Prostate gland (tissue), 2 donors: ENCODE measurements at regions not wholly inside any gene's neighbourhood (a gene's known extent, or its start where the extent isn't known, plus 50 kb on each side); places are given as distances from the start of the nearest gene placed in this dataset.

ENCODE experiments used
- DNase-seq: peaks from one replicate; pipeline ENCODE4 v3.0.0-alpha.2; 2019; ENCODE audit warnings: low spot score
- H3K27ac ChIP-seq, 2 donors: fragments of 200-600 bp; sonication (generic); 2 replicates each; pipeline ENCODE4 v1.5.1; 2017 to 2019
- H3K27me3 ChIP-seq: fragments of 200-600 bp; sonication (generic); replicated peaks from 2 replicates; pipeline ENCODE4 v1.5.1; 2019; ENCODE audit not compliant: insufficient read depth
- H3K36me3 ChIP-seq, 2 donors: fragments of 200-600 bp; sonication (generic); 1 replicate in 1 of 2; 2 replicates in 1 of 2; pipeline versions ENCODE4 v1.5.1 to v1.8.1; 2017 to 2019
- H3K4me1 ChIP-seq: fragments of 200-600 bp; sonication (generic); replicated peaks from 2 replicates; pipeline ENCODE4 v1.5.1; 2019
- H3K4me3 ChIP-seq, 2 donors: fragments of 200-600 bp; sonication (generic); 2 replicates each; pipeline ENCODE4 v1.5.1; 2017 to 2019
- H3K9me3 ChIP-seq: fragments of 200-600 bp; sonication (generic); 2 replicates; pipeline ENCODE4 v1.5.1; 2017
- POLR2A ChIP-seq: fragments of 450-650 bp; IDR thresholded peaks from one replicate; pipeline ENCODE4 v1.6.1; 2016; ENCODE audit warnings: antibody characterized with exemption, mild to moderate bottlenecking
- POLR2AphosphoS5 ChIP-seq: sonication (generic); formaldehyde crosslinking; IDR thresholded peaks from one replicate; pipeline ENCODE4 v1.6.1; 2017; ENCODE audit warnings: antibody characterized with exemption
- WGBS: methylation state at CpG from one replicate; pipeline ENCODE4 v1.1.5; 2018; 5-methylcytosine and 5-hydroxymethylcytosine counted together
- intact Hi-C: fragments of 100-400 bp; cut with DNase I; formaldehyde crosslinking; loops from one replicate; pipeline ENCODE4 v1.14.2; 2022
- TF ChIP-seq, protein P1 (sequence below), 4 experiments: fragments of 200-600 bp in 2 of 4; fragments of 450-650 bp in 2 of 4; sonication (generic) in 2 of 4; IDR thresholded peaks; 1 replicate in 3 of 4; 2 replicates in 1 of 4; pipeline ENCODE4 v1.5.1; 2016 to 2019; ENCODE audit warnings: antibody characterized with exemption in 4 of 4, mild to moderate bottlenecking in 2 of 4, moderate library complexity in 2 of 4

DNA sequence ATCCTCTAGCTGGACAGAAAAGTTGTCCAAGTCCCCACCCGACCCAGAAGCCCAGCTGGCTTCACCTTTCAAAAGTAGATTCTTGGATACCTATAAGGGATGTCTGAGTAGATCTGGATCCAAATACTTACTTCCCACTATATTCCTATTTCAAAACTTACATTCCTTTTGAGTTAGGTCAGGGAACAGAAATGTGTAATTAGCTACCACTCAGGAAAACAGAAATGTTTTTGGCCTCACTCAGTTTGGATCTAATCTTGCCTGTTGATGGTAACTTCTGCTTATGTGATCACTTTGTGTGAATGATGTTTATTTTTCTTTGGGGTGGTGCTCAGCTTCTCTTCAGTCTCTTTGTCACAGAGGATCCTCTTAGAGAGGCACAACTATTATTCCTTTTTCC, 814.4 kb upstream of the RGS18 start:
- TF ChIP-seq, protein P1, sequence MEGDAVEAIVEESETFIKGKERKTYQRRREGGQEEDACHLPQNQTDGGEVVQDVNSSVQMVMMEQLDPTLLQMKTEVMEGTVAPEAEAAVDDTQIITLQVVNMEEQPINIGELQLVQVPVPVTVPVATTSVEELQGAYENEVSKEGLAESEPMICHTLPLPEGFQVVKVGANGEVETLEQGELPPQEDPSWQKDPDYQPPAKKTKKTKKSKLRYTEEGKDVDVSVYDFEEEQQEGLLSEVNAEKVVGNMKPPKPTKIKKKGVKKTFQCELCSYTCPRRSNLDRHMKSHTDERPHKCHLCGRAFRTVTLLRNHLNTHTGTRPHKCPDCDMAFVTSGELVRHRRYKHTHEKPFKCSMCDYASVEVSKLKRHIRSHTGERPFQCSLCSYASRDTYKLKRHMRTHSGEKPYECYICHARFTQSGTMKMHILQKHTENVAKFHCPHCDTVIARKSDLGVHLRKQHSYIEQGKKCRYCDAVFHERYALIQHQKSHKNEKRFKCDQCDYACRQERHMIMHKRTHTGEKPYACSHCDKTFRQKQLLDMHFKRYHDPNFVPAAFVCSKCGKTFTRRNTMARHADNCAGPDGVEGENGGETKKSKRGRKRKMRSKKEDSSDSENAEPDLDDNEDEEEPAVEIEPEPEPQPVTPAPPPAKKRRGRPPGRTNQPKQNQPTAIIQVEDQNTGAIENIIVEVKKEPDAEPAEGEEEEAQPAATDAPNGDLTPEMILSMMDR (IDR thresholded peaks at IDR 0.05) = no peak
- TF ChIP-seq POLR2AphosphoS5 (no peak), POLR2A (no peak)
- 78% methylated on average over 1 of the region's 1 CpG for WGBS
- no peaks in the 10 kb centered on the region for H3K27me3 ChIP-seq

DNA sequence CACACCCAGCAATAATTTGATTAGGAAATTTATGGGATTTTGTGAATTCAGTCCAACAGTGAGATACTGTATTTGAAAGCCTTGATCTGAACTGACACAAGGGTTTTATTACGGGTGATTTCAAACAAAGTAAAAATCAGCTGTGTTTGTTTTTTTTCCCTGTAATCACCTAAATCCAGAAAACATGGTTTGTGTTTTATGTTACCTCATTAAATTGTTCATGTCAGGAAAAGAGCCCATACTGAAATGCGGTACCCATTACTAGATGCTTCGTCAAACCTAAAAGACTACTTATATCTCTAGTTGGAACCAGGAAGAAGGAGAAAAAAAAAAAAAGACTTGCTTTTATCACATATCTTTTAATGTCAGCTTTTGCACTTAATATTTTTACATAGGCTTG, 811.9 kb upstream of the RGS18 start:
- WGBS = 27% methylated on average over 3 of the region's 3 CpGs

More for the DNA sequence above, 814.4 kb upstream of the RGS18 start:
- intact Hi-C loops = no loop called here
- Histone ChIP-seq H3K36me3 (no peaks in the 10 kb centered on the region), H3K4me3 (no peak overlapping the region), H3K4me1 (no peaks in the 10 kb centered on the region), H3K27ac (no peak overlapping the region), H3K9me3 (no peaks in the 10 kb centered on the region)
- no peak for DNase-seq

DNA sequence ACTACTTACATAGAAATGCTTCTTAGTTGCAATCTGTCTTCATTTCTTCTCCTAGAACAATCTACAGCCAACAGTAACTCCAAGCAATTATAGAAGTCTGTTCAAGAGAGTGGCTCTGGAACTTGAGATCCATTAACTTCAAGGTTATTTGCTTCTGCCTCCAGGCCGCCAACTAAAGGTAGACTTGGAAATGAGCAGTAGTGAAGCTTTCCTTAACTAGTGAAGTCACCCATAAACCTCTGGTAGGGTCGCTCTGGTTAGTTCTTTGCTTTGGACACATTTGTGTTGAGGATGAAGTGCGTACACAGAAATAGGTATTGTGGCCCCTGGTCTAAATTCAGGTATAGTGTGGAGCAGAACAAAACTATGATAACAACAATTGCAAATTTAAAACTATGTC, 809.9 kb upstream of the RGS18 start:
- no peak overlapping the region for H3K27ac ChIP-seq
- H3K4me3 ChIP-seq = no peak overlapping the region
- WGBS = 93% methylated on average over 3 of the region's 3 CpGs
- intact Hi-C loops = no loop called here
- DNase-seq = no peak
- H3K27me3 ChIP-seq = no peaks in the 10 kb centered on the region
- H3K4me1 ChIP-seq = no peaks in the 10 kb centered on the region
- H3K36me3 ChIP-seq = no peaks in the 10 kb centered on the region
- no peaks in the 10 kb centered on the region for H3K9me3 ChIP-seq
- TF ChIP-seq, protein P1 (IDR thresholded peaks at IDR 0.05) = no peak
- TF ChIP-seq POLR2A (no peak), POLR2AphosphoS5 (no peak)

More for the DNA sequence above, 811.9 kb upstream of the RGS18 start:
- DNase-seq = no peak
- no peak overlapping the region for H3K4me3 ChIP-seq
- no peaks in the 10 kb centered on the region for H3K4me1 ChIP-seq
- H3K27ac ChIP-seq = no peak overlapping the region
- H3K36me3 ChIP-seq = no peaks in the 10 kb centered on the region
- H3K9me3 ChIP-seq = no peaks in the 10 kb centered on the region
- H3K27me3 ChIP-seq = no peaks in the 10 kb centered on the region
- TF ChIP-seq POLR2AphosphoS5 (no peak), POLR2A (no peak)
- TF ChIP-seq, protein P1 (IDR thresholded peaks at IDR 0.05) = no peak
- intact Hi-C loops = no loop called here

DNA sequence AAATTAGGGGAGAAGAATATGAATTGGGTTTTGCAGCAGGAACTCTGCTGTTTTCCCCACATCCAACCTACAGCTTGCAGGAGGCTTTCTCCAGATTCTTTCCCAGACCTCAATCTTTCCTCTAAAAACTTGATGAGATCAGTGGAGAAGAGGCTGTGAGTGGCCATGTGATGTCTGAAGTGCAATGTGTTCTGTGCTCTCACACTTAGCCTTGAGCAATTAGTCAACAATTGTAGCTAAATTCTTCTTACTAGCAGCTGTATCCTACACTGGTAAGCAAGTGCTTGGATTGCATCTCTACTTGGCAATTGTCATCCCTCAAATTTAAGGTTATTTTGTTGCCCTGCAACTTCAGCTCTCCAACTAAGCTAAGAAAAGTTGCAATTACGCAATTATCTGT, 807.3 kb upstream of the RGS18 start:
- no peak overlapping the region for H3K27ac ChIP-seq
- TF ChIP-seq, protein P1 (IDR thresholded peaks at IDR 0.05) = no peak
- no peak for TF ChIP-seq POLR2A
- no peak for TF ChIP-seq POLR2AphosphoS5
- no peak for DNase-seq
- H3K4me1 ChIP-seq = no peaks in the 10 kb centered on the region
- H3K36me3 ChIP-seq = no peaks in the 10 kb centered on the region
- intact Hi-C loops = no loop called here
- no peaks in the 10 kb centered on the region for H3K9me3 ChIP-seq
- no peaks in the 10 kb centered on the region for H3K27me3 ChIP-seq
- H3K4me3 ChIP-seq = no peak overlapping the region
- 0% methylated on average over 1 of the region's 1 CpG for WGBS

DNA sequence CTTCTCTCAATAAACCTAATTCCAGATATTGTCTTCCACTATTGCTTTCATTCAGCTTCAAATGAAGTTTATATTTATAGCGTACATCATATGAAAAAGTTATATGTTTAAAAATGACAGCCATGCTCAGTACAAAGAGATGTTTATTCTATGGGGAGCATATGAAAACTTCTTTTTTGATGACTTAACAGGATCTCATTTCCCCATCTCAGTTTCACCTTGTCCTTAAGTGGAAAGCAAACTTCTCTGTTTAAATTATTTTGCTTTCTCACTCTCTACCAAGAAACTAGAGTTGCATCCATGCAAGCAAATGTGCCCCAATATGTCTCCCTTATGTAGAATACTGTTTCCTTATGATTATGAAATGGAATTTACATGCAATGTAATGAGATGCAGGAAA, 799.5 kb upstream of the RGS18 start:
- no peak overlapping the region for H3K27ac ChIP-seq

More for the DNA sequence above, 799.5 kb upstream of the RGS18 start:
- no peak for DNase-seq
- no peaks in the 10 kb centered on the region for H3K36me3 ChIP-seq
- no peak overlapping the region for H3K4me3 ChIP-seq
- 80% methylated on average over 1 of the region's 1 CpG for WGBS
- H3K9me3 ChIP-seq = no peaks in the 10 kb centered on the region
- no peaks in the 10 kb centered on the region for H3K4me1 ChIP-seq
- H3K27me3 ChIP-seq = no peaks in the 10 kb centered on the region
- intact Hi-C loops = no loop called here
- TF ChIP-seq, protein P1 (IDR thresholded peaks at IDR 0.05) = no peak
- TF ChIP-seq POLR2AphosphoS5 (no peak), POLR2A (no peak)
